Activated effector memory CD4-positive, alpha-beta T cell treated with anti-CD3 and anti-CD28 coated beads, Interleukin-2, amount 50 U/mL, for 16 hours (primary cell): ENCODE measurements at regions not wholly inside any gene's neighbourhood (a gene's known extent, or its start where the extent isn't known, plus 50 kb on each side); places are given as distances from the start of the nearest gene placed in this dataset.

Experiments used
- DNase-seq: peaks from one replicate; pipeline ENCODE4 v3.0.0-alpha.2; 2020

DNA sequence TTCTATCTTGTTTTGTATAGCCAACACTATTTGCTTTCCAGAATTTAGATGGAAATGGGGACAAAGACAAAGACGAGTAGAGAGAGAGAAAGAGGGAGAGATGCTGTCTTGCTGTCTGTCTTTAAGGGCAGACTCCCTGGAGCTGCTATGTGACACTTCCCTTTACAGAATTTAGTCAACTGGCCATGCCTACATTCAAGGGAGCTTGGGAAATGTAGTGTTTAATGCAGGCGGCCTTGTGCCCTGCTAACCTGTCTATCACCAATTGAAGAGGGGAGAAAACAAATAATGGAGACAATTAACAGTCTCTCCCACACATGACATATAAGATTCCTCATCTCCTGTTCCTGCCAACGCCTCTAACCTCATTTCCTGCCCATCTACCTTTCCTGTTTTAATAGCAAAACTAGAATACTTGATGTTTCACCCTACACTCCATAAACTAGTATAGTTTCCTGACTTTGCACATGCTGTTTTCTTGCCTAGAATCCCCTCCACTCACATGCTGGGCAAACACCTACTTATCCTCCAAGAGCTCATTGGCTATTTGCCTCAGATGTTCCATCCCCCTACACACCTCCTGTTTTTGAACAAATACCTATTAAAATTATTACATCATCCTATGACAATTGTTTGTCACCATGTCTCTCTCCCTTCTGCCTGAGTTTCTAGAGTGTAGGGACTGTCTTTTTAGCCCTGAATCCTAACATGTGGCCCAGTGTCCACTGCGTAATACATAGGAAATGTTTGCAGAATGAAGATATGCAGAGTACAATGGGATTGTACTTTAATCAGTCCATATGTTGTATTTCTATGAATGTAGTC lies 117.2 kb downstream of the SLC25A24 start:
- DNase-seq: no peak

DNA sequence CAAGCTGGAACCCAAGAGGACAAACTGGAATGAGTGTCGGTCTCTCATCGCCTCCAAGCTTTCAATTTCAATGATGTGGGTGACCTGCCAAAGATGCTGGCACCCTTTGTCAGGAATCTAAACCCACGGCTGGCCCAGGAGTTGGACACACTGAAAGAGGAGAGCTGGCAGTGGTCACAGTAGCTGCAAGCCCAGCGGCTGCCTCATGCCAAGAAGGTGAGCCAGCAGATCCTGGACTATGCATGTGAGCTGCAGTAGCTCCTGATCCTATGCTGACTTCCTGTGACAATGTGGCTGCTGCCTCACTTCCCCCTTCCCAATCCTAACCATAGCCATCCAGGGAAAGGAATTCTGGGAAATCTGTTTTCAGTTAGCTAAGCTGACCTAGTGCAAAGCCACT lies 117.0 kb upstream of the VAV3 start:
- no peak for DNase-seq

DNA sequence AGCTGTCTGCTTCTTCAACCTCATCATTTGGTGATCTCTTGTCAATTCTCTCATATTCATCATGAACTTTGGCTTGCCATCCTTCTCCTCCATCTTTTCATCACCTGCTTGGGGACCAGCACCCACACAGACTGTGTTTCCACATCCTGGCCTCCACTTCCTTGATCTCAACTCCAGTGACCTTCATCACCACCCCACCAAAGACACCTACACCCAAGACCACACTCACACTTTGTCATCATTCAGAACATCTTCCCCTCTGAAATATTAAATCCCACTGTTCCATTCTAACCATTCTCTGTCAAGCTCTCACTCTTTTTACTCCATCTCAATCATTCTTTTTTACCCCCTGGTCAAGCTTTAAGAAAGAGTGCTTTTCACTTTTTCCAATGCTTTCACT lies 115.5 kb upstream of the VAV3 start:
- no peak for DNase-seq

DNA sequence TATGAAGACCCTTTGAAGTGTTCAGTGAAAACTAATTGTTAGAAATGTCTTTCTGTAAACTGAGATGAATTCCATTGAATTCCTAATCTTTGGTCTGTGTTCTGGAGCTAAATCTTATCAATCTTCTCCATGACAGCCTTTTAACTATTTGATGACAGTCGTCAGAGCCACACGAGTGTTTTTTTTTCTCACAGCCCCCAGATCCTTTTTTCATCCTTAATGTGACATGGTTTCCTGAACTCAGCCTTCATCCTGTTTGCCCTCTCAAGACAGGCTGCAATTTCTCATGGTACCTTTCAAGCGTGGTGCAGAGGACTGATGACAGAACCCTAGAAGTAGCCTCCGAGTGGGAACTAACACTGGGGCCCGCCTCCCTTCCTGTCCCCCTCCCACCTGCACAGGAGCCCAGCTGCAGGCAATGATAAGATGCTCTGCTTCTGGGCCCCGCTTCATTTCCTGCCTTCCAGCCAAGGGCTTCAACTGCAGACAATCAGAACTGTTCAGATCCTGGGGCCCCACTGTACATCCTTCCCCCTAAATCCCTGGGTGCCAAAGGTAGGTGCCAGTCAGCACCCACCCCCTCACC lies 114.6 kb upstream of the VAV3 start:
- DNase-seq: peak; percentile 74

DNA sequence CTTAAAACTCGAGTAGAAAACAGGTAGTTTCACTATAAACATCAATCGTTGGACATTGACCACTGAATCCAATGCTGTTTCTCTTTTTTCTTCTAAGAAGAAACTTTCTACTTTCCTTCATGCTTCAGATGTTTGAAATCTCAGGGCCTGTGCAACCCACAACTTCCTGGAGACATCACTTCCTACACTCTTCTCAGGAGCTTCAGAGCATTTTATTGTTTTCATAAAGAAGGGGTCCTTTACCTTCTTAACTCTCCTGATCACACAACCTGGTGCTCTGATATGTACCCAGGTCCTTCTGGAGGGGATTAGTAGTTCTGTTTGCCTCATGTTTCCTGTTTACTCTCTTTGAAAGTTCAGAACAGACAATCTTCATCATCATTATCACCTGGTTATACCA lies 113.0 kb upstream of the VAV3 start:
- DNase-seq: no peak

DNA sequence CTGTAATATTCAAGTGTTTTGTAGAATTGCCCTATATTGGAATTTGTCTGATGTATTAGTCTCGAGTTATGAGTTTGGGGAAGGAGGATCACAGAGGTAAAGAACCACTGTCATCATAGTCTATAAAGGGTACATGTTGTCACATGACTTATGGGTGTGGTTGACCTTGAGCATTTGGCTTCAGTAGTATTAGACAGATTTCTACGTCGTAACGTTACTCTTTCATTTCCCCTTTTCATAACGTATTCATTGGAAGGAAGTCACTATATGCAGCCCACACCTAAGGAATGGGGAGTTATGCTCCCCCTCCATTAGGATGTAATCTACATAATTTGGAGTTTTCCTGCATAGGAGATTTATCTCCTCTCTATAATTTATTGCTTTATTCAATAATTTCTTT lies 110.1 kb upstream of the VAV3 start:
- no peak for DNase-seq

DNA sequence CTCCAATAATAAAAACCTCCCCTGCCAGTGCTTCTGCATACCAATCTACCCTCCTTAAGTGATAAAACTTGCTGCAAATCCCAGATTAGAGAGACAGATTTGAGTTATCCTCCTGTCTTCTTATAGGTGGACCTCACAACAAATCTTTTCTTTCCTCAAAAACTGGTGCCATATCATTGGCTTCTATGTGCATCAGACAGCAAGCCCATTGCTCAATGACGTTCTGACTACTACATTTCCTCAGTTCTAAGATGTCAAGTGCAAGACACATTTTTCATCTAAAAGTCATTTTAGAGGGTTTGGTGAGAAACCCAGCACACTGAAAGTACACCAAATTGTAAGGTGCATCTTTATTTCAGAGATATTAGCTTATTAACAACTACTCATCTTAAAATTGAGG lies 107.8 kb upstream of the VAV3 start:
- no peak for DNase-seq

DNA sequence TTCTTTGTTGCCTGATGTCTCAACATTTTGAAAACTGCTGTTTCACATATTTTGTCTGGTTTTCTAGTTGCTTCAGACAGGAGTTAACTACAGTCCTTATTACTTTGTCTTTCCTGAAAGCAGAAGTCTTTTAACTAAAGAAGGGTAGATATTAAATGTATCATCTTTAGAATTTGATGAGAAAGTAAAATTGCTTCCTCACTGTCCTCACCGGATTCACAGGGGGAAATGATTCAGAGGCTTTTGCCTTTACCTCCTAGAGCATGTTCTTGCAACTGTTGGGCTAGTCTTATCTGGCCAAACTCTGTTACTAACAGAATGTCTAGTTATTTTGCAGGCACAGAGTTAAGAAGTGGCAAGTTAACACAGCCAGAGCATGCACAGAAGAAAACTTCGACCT lies 107.2 kb upstream of the VAV3 start:
- no peak for DNase-seq

DNA sequence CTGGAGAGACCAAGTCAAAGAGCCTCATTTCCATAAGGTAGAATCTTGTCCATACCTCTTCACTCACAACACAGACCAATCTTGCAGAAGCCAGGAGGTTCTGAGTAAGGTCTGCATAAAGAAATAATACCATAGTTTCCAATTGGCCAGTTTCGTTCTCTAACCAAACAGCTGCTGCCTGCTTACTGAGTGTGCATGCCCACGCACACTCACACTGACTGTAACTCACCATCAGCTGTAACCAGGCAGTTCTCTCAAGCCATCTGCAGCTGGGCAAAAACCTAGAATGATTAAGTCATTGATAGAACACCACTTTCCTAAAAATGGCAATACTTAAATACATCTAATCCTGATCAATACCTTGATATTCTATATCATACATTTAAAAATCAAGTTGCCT lies 106.6 kb upstream of the VAV3 start:
- DNase-seq: no peak

DNA sequence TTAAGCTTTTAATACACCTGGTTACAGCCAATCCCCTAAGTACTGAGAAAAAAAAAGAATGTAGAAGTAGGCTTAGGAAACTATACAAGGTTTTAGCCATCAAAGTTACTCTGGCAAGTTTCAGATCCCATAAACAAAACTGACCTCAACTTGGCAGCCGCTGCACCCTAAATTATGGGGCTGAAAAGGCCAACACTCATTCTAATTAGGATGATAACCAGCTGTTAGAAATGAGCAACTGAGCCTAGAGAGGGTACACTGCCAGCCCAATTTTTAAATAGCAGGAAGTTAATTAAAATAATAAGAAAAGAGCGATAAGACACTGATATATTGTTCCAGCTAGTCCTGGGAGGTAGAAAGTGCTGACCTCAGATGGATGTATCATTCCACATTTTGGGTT lies 105.7 kb upstream of the VAV3 start:
- DNase-seq: no peak

DNA sequence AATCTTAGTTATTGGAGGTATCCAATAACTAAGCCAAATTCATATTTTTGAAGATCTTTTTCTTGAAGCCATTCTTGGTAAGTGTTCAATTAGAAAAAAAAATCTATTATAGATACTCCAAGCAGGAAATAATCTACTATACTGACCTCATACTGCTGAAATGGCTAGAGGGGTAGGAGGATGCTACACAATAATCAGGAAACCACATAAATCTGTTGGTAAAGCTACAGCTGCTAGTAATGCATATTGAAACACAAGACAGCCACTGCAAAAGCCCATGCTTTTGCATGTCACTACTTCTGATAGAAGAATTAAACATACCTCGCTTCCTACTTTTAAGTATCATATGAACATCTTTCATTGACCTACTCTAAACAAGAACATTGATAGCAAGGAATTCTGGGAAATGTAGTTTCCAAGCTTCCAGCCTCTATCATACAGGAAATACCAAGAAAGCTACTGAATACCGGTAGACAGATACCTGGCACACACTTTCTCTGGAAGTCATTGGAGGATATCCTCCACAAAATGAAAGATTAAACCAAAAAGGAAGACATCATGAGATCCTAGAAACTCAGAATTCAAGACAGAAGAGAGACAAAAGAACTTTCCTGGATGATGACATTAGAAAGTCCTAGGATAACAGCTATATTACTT lies 103.0 kb upstream of the VAV3 start:
- DNase-seq: no peak

DNA sequence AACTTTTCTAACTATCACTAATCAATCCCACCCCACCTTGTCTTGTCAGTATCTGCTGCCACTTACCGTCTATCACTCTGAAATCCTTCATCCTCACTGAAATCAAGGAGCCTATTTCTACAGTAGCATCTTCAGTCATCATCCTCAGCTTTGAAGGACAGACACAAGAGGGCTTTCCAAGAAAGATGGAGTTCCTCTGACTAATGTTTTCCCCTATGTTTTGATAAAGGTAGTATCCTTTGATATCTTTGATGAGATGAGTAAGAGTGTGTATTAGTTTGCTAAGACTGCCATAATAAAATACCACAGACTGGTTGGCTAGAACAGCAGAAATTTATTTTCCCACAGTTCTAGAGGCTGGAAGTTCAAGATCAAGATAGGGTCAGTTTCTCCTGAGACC lies 101.8 kb upstream of the VAV3 start:
- no peak for DNase-seq

DNA sequence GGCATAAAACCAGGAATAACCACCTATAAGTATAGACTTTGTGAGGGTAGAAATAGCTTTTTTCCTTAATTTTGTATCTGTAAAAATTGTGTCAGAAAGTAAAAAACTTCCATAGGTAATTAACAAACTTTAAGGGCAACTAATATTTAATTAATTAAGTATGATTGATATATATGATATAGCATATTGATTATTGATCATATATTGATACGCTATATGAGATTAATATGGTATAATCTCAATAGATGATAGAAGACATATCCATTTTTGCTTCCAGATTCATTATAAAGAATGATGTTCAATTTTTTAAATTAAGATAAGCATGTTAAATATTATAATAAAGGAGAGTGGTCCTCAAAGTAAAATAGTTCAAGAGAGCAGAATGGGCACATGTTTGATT lies 99.3 kb upstream of the VAV3 start:
- no peak for DNase-seq

DNA sequence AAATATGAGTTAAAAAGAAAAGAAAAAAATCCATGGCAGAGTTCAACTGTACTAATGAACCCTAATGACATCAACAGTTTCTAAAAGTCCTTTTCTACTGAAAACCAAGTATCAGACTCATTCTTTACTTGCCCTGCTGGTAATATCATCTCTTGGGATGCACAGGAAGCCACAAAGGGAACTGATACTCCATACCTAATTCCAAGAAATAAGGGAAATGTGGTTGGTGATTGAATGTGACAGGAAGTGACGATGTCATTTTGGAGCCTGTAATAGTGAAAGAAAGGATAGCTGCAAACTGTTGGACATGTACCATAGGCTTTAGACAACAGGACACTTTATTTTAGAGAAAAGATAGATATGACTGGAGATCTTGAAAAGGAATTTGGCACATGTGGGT lies 98.7 kb upstream of the VAV3 start:
- DNase-seq: no peak

DNA sequence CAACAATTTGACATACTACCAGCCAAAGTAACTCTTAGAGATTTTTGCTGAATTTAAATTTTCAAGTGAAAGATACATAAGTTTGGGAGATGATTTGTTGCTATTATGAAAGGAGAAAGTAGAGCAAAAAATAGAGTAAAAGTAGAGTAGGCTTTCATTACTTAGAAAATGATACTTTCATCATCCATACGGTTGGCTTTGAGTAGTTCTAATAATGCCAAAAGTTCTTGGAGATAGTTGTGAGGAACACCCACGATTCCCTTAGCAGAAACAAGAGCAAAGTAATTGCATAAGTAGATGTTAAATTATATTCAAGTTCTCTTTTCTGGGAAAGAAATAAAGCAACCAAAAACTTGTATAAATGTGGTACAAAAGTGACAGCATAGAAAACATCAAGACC lies 95.0 kb upstream of the VAV3 start:
- no peak for DNase-seq

DNA sequence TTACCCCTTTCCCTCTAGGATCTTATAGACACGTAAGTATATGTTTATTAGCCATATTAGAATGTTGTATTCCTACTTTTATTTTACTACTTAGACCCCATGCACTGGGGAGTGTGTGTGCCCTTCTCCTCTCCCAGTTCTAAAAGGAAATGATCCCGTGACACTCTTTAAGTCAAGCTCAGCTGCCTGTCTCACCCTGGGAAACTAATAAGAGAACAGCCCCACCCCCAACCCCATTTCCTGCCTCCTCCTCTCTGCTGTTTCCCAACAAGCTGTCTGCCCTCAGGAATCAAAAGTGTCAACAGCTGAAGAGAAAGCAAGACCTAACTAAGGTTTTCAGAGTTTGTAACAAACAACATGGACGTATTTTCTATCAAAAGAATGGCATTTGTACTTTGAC lies 92.6 kb upstream of the VAV3 start:
- DNase-seq: no peak

DNA sequence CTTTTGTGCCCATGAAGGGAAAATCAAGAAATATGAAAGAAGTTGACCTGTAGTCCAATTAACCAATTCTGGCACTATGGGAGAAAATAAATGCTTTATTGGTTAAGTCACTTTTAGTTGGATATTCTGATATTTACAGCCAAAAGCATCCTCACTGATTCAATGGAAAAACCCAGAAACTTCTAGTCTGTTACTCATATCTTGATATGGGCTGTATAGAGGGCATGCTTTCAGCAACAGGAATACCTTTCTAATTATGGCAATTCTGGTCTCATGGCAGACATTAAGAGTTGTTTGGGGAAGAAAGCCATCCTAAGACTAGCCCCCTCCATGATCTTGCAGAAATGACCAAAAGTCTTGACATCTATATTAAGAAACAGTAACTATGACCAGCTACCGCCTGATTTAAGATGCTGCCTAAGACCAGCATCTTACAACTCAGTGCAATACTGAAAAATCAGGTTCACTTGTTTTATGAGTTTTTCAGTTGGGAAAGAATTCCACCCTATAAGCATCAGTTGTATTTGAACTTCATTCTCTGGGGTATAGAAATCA lies 91.5 kb upstream of the VAV3 start:
- no peak for DNase-seq

DNA sequence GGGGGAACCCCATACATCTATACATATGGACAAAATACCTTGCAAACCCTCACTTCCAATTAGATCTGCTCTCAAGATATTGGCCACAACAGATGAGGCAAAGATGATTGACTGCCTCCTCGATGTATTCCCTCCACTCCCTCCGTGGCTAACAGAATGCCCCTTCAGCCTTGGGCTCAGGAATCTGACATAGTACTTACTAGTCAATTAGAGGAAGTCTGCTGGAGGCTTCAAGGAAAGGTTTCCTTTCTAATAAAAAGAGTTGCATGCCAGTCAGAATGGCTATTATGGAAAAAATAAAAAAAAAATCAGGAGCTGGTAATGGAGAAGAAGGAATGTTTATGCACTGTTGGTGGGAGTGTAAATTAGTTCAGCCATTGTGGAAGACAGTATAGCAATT lies 90.4 kb upstream of the VAV3 start:
- no peak for DNase-seq

DNA sequence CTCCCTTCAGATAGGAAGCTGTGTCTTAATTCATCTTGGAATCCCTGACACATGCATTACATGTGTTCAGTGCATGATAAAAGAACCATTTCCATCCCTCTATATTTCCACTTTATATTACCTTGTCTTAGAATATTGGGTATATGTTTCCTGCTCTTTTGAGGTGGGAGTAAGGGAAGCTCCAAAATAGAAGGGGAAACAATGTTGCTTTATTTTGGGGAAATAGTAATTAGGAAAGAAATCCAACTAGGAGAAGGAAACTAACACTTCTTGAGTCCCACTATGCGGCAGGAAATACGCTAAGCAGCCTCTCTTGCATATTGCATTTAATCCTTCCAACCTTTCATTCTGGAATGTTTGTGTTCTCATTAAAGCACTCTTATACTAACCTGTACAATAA lies 89.4 kb upstream of the VAV3 start:
- no peak for DNase-seq

DNA sequence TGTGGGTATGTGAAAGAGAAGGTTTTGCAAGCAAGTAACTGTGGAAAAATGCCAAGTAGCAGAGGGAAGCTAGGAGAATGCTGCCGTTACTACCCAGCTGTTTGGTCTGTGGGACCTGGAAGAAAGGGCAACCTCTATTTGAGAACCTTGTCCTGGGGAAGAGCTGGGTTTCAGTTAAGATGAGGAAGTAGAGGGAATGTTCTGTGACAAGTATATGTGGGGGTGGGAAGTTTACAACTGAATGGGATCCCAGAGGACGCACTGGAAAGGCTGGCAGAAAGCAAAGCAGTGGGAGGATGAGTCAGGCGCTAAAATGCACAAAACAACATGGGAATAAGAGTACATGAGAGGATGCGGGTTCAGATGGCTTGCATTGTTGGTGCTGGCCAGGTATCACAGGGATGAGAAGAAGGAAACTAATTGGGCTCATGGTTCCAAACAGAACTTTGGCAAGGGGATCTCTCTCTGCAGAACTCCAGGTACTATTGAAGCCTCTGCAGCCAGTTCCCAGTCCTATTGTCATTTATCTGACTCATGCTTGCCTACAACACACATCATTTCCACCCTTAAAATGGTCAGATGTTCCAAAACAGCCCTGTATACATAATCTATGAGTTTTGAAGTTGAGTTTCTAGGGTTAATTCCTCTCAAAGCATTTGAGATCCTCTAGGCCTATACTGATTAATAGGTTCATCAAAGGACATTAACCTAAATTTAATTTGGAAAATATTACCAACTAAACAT lies 88.5 kb upstream of the VAV3 start:
- DNase-seq: no peak

DNA sequence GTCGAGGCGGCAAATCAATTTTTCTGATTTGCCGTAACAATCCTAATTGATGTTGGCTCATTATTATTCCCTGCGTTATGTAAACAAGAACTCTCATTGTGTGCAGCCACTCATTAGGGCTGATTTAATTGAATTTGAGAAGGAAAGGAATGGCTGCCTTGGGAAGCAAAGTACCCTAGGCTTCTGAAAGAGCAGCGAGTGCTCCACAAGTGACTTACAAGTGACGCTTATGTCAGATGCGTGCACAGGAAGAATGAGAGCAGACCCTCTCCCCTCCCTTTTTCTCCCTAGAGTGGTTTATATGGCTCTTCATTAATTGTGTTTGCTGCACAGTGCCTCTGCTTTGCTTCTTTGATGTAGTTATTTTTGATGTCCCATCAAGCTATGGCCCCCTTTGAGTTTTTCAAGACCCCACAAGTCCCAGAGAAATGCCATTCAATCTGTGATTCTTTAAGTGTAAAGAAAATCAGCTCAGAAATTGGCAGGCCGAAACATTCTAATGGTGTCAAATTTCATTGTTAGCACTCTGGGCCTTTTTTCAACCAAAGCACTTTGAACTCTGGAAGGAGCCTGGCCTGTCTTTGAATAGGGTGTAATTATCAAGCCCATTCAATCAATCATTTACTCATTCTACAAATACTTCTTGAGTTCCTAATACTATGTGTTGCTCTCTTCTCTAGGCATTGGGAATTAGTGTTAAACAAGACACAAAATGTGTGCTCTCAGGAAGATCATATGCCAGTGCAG lies 86.8 kb upstream of the VAV3 start:
- DNase-seq: no peak

DNA sequence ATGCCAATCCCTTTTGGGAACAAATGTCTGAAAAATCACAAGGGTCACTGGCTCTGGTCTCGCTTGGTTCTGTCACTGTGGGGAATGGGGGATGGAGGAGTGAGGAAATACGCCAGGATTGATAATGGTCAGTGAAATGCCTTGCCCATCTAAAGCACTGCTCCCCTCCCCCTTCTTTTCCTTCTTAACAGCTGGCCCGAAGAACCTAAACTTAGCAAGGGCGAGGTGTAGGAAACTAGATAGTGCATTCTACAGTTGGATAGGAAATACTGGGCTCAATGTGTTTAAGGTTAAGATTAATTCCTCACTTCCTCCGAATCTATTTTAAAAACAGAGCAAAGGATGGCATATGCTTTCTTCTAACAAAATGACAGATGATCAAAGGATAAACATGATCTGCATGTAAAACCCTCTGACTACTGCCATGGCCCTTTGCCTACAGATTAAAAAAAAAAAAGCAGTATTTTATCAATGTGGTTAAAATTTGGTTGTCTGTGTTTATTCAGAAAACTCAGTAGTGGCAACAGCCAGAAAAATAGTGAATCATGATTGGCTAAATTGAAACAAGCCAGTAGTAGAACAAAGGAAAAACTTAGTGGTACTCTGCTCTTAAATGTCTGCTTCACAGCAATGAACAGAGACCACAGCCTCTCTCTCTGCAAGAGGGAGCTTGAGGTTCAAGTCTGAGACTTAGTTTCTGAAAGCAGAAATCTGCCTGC lies 86.1 kb upstream of the VAV3 start:
- DNase-seq: no peak
